IMR-90 (cell line): ENCODE measurements at regions not wholly inside any gene's neighbourhood (a gene's known extent, or its start where the extent isn't known, plus 50 kb on each side); places are given as distances from the start of the nearest gene placed in this dataset.

Source experiments
- ATAC-seq: fragments of 200-7000 bp; cut with Tn5 transposase; 2 replicates; pipeline ENCODE4 v1.9.1; 2020; ENCODE audit warnings: low read depth, mild to moderate bottlenecking, moderate library complexity
- BruUV-seq: library from RNA; stranded (reverse); fragments of 400-500 nt; replicated peaks from 2 replicates; lab custom pipeline; 2021; lab: Mats Ljungman, UMichigan
- CTCF ChIA-PET: fragments of 300-600 bp; formaldehyde crosslinking; extraction: SDS; loops from one replicate; lab custom pipeline; 2021; ENCODE audit warnings: antibody characterized with exemption; lab: Yijun Ruan, JAX
- POLR2A ChIA-PET: fragments of 300-600 bp; sonication (Branson Sonifier 250); formaldehyde crosslinking; loops from one replicate; lab custom pipeline; 2022; ENCODE audit warnings: antibody characterized with exemption; ENCODE audit not compliant: unreplicated experiment; lab: Charles Lee
- DNase-seq: peaks from one replicate; pipeline ENCODE4 v3.0.0; 2013
- H2AFZ ChIP-seq: replicated peaks from 2 replicates; pipeline ENCODE3; 2013; ENCODE audit warnings: low read length, mild to moderate bottlenecking; ENCODE audit not compliant: poor library complexity
- H2AK5ac ChIP-seq: 2 replicates; pipeline ENCODE4 v1.6.1; 2013; ENCODE audit warnings: low read depth, low read length, inconsistent platforms
- H2AK9ac ChIP-seq: replicated peaks from 2 replicates; pipeline ENCODE3; 2013; ENCODE audit warnings: mild to moderate bottlenecking, low read depth, low read length, moderate library complexity; ENCODE audit not compliant: poor library complexity
- H2BK120ac ChIP-seq: 2 replicates; pipeline ENCODE4 v1.6.1; 2013; ENCODE audit warnings: low read depth, low read length, inconsistent platforms
- H2BK15ac ChIP-seq: 3 replicates; pipeline ENCODE4 v1.6.1; 2013; ENCODE audit warnings: low read depth, low read length, inconsistent platforms
- H2BK20ac ChIP-seq: 2 replicates; pipeline ENCODE4 v1.6.1; 2013; ENCODE audit warnings: low read depth, mild to moderate bottlenecking, inconsistent platforms, low read length, moderate library complexity
- H2BK5ac ChIP-seq: 2 replicates; pipeline ENCODE4 v1.6.1; 2013; ENCODE audit warnings: mild to moderate bottlenecking, low read depth, low read length, inconsistent platforms; ENCODE audit not compliant: poor library complexity, severe bottlenecking
- H3K14ac ChIP-seq: replicated peaks from 2 replicates; pipeline ENCODE4 v1.6.1; 2013; ENCODE audit warnings: low read depth, low read length, inconsistent platforms
- H3K18ac ChIP-seq: 2 replicates; pipeline ENCODE4 v1.6.1; 2013; ENCODE audit warnings: low read depth, low read length, control low read depth
- H3K23ac ChIP-seq: 2 replicates; pipeline ENCODE4 v1.6.1; 2013; ENCODE audit warnings: low read depth, low read length, inconsistent platforms
- H3K27ac ChIP-seq: 2 replicates; pipeline ENCODE4 v1.5.1; 2013; ENCODE audit warnings: mild to moderate bottlenecking, control low read depth, low read length; ENCODE audit not compliant: insufficient read depth
- H3K27me3 ChIP-seq: 2 replicates; pipeline ENCODE4 v1.6.1; 2013; ENCODE audit warnings: low read length; ENCODE audit not compliant: control insufficient read depth, insufficient read depth
- H3K36me3 ChIP-seq: 2 replicates; pipeline ENCODE4 v1.6.1; 2013; ENCODE audit warnings: low read length, mixed read lengths; ENCODE audit not compliant: control insufficient read depth, insufficient read depth
- H3K4ac ChIP-seq: 2 replicates; pipeline ENCODE4 v1.6.1; 2013; ENCODE audit warnings: low read depth, low read length, inconsistent platforms
- H3K4me1 ChIP-seq: 2 replicates; pipeline ENCODE4 v1.6.1; 2013; ENCODE audit warnings: low read length, mixed read lengths; ENCODE audit not compliant: control insufficient read depth, insufficient read depth
- H3K4me2 ChIP-seq: 2 replicates; pipeline ENCODE4 v1.6.1; 2013; ENCODE audit warnings: low read depth, mild to moderate bottlenecking, control low read depth, low read length, moderate library complexity
- H3K4me3 ChIP-seq: 2 replicates; pipeline ENCODE4 v1.5.1; 2013; ENCODE audit warnings: low read depth, mild to moderate bottlenecking, control low read depth, low read length, moderate library complexity; ENCODE audit not compliant: insufficient read depth
- H3K56ac ChIP-seq: 2 replicates; pipeline ENCODE4 v1.6.1; 2013; ENCODE audit warnings: low read length, inconsistent platforms; ENCODE audit not compliant: insufficient read depth; ENCODE audit errors: extremely low read depth
- H3K79me1 ChIP-seq, 2 experiments: 2 replicates each; pipeline ENCODE4 v1.6.1; 2013; ENCODE audit warnings: low read length in 2 of 2, inconsistent platforms in 1 of 2, low read depth in 1 of 2
- H3K9ac ChIP-seq: 2 replicates; pipeline ENCODE4 v1.6.1; 2013; ENCODE audit warnings: low read depth, low read length, control low read depth
- H3K9me1 ChIP-seq: 2 replicates; pipeline ENCODE4 v1.6.1; 2013; ENCODE audit warnings: low read length, inconsistent platforms; ENCODE audit not compliant: insufficient read depth
- H3K9me3 ChIP-seq: 2 replicates; pipeline ENCODE4 v1.6.1; 2013; ENCODE audit warnings: low read length; ENCODE audit not compliant: control insufficient read depth, insufficient read depth
- H4K20me1 ChIP-seq: 2 replicates; pipeline ENCODE4 v1.6.1; 2013; ENCODE audit warnings: low read length, inconsistent platforms; ENCODE audit not compliant: insufficient read depth
- H4K5ac ChIP-seq: 2 replicates; pipeline ENCODE4 v1.6.1; 2013; ENCODE audit warnings: mild to moderate bottlenecking, low read depth, low read length, control low read depth
- H4K8ac ChIP-seq, 2 experiments: 2 replicates each; pipeline ENCODE4 v1.6.1; 2013; ENCODE audit warnings: low read depth in 2 of 2, low read length in 2 of 2, control low read depth in 1 of 2, inconsistent platforms in 1 of 2
- H4K91ac ChIP-seq: 2 replicates; pipeline ENCODE4 v1.6.1; 2013; ENCODE audit warnings: low read depth, low read length, inconsistent platforms; ENCODE audit not compliant: insufficient read depth
- BHLHE40 ChIP-seq: fragments of 150-350 bp; IDR thresholded peaks from 2 replicates; pipeline ENCODE4 v1.6.1; 2016; ENCODE audit warnings: mild to moderate bottlenecking, low read depth, low read length
- CEBPB ChIP-seq: IDR thresholded peaks from 2 replicates; pipeline ENCODE4 v1.6.1; 2012; ENCODE audit warnings: low read depth, low read length, improper control_type of control experiment
- CHD1 ChIP-seq: IDR thresholded peaks from 2 replicates; pipeline ENCODE4 v1.6.1; 2012; ENCODE audit warnings: low read depth, low read length, improper control_type of control experiment
- FOS ChIP-seq: fragments of 150-350 bp; IDR thresholded peaks from 2 replicates; pipeline ENCODE4 v1.6.1; 2016; ENCODE audit warnings: low read depth, low read length
- MAFK ChIP-seq: IDR thresholded peaks from 2 replicates; pipeline ENCODE4 v1.6.1; 2012; ENCODE audit warnings: low read depth, low read length, improper control_type of control experiment
- MXI1 ChIP-seq: IDR thresholded peaks from 2 replicates; pipeline ENCODE4 v1.6.1; 2012; ENCODE audit warnings: low read depth, mild to moderate bottlenecking, low read length, moderate library complexity, borderline replicate concordance
- NFE2L2 ChIP-seq: fragments of 150-350 bp; IDR thresholded peaks from 2 replicates; pipeline ENCODE4 v1.6.1; 2016; ENCODE audit warnings: low read depth, mild to moderate bottlenecking, low read length
- POLR2A ChIP-seq: IDR thresholded peaks from 2 replicates; pipeline ENCODE4 v1.6.1; 2012; ENCODE audit warnings: mild to moderate bottlenecking, low read depth, low read length
- RCOR1 ChIP-seq: IDR thresholded peaks from 2 replicates; pipeline ENCODE4 v1.6.1; 2012; ENCODE audit warnings: mild to moderate bottlenecking, low read length, improper control_type of control experiment; ENCODE audit not compliant: insufficient replicate concordance
- RFX5 ChIP-seq: IDR thresholded peaks from 2 replicates; pipeline ENCODE4 v1.8.0; 2012; ENCODE audit warnings: low read depth, mild to moderate bottlenecking, low read length, moderate library complexity
- SMC3 ChIP-seq: fragments of 150-350 bp; IDR thresholded peaks from 2 replicates; pipeline ENCODE4 v1.6.1; 2016; ENCODE audit warnings: low read depth, mild to moderate bottlenecking, antibody characterized with exemption, low read length, moderate library complexity
- WGBS, 2 experiments: methylation state at CpG; one replicate each; pipeline versions ENCODE4 v1.1.5 to v1.1.7; 2013; ENCODE audit warnings: missing lambda C conversion rate in 2 of 2; ENCODE audit not compliant: insufficient read length in 1 of 2; ENCODE audit errors: extremely low coverage in 2 of 2; 5-methylcytosine and 5-hydroxymethylcytosine counted together
- dilution Hi-C: fragments of 300-500 bp; cut with HindIII; formaldehyde crosslinking; loops from one replicate; pipeline ENCODE4 v1.14.3; 2018; ENCODE audit warnings: low sequenced_read_pairs; ENCODE audit not compliant: unreplicated experiment
- in situ Hi-C: fragments of 300-500 bp; cut with MboI; formaldehyde crosslinking; loops from 3 replicates; pipeline ENCODE4 v1.14.3; 2019; ENCODE audit warnings: low sequenced_read_pairs, inconsistent platforms, mixed read lengths
- intact Hi-C: fragments of 100-400 bp; cut with micrococcal nuclease; formaldehyde crosslinking; loops from 2 replicates; pipeline ENCODE4 v1.10.0; 2022
- TF ChIP-seq, protein P1 (sequence below): fragments of 150-350 bp; IDR thresholded peaks from 2 replicates; pipeline ENCODE4 v1.6.1; 2017; ENCODE audit warnings: mild to moderate bottlenecking, antibody characterized with exemption, low read length, low read depth
- TF ChIP-seq, protein P2 (sequence below): conservative IDR thresholded peaks from 2 replicates; pipeline ENCODE4 v1.5.1; 2012; ENCODE audit warnings: mild to moderate bottlenecking, low read depth, low read length, improper control_type of control experiment
- TF ChIP-seq, protein P3 (sequence below): fragments of 150-350 bp; IDR thresholded peaks from 2 replicates; pipeline ENCODE4 v1.6.1; 2016; ENCODE audit warnings: low read depth, mild to moderate bottlenecking, low read length, moderate library complexity, borderline replicate concordance

DNA sequence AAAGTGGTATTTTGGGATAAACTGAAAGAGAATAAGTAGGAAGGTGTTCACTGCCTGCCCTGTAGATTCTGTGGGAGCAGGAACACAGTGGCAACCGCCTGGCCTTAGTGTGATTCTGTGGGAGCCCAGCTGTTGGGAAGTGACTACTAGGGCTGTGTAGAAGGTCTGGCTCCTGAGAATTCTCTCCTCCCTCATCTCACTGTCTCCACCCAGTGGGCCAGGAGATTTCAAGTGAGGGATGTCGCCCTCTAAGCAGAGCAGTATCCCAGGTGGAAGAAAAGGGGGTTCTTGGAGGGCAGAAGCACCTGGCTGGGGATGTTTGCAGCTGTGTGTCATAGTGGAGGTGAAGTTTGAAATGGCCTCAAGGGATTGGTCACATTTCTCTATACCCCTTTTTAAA lies 113.7 kb downstream of the TBC1D30 start:
- no peak for TF ChIP-seq MAFK
- TF ChIP-seq RFX5, result no peak
- TF ChIP-seq SMC3, result no peak
- TF ChIP-seq BHLHE40, result no peak
- no peak for TF ChIP-seq MXI1
- no peak for TF ChIP-seq CEBPB
- TF ChIP-seq NFE2L2, result no peak
- TF ChIP-seq RCOR1, result no peak
- TF ChIP-seq, protein P1, sequence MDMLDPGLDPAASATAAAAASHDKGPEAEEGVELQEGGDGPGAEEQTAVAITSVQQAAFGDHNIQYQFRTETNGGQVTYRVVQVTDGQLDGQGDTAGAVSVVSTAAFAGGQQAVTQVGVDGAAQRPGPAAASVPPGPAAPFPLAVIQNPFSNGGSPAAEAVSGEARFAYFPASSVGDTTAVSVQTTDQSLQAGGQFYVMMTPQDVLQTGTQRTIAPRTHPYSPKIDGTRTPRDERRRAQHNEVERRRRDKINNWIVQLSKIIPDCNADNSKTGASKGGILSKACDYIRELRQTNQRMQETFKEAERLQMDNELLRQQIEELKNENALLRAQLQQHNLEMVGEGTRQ, result no peak
- TF ChIP-seq, protein P2, sequence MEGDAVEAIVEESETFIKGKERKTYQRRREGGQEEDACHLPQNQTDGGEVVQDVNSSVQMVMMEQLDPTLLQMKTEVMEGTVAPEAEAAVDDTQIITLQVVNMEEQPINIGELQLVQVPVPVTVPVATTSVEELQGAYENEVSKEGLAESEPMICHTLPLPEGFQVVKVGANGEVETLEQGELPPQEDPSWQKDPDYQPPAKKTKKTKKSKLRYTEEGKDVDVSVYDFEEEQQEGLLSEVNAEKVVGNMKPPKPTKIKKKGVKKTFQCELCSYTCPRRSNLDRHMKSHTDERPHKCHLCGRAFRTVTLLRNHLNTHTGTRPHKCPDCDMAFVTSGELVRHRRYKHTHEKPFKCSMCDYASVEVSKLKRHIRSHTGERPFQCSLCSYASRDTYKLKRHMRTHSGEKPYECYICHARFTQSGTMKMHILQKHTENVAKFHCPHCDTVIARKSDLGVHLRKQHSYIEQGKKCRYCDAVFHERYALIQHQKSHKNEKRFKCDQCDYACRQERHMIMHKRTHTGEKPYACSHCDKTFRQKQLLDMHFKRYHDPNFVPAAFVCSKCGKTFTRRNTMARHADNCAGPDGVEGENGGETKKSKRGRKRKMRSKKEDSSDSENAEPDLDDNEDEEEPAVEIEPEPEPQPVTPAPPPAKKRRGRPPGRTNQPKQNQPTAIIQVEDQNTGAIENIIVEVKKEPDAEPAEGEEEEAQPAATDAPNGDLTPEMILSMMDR, result no peak
- TF ChIP-seq FOS, result no peak
- no peak for TF ChIP-seq CHD1
- no peak for TF ChIP-seq POLR2A
- TF ChIP-seq, protein P3, sequence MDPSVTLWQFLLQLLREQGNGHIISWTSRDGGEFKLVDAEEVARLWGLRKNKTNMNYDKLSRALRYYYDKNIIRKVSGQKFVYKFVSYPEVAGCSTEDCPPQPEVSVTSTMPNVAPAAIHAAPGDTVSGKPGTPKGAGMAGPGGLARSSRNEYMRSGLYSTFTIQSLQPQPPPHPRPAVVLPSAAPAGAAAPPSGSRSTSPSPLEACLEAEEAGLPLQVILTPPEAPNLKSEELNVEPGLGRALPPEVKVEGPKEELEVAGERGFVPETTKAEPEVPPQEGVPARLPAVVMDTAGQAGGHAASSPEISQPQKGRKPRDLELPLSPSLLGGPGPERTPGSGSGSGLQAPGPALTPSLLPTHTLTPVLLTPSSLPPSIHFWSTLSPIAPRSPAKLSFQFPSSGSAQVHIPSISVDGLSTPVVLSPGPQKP, result no peak
- H3K4me2 ChIP-seq, result no peak overlapping the region
- H2BK20ac ChIP-seq, result no peak overlapping the region
- no peak overlapping the region for H2AK9ac ChIP-seq
- CTCF ChIA-PET, result no interaction called here
- no peak for DNase-seq
- H3K56ac ChIP-seq, result no peak overlapping the region
- POLR2A ChIA-PET, result no interaction called here
- no peak overlapping the region for H4K8ac ChIP-seq
- H2BK15ac ChIP-seq, result no peak overlapping the region
- H4K5ac ChIP-seq, result no peak overlapping the region
- no peak overlapping the region for H3K4ac ChIP-seq
- no peaks in the 10 kb centered on the region for H3K79me1 ChIP-seq
- no peak overlapping the region for H3K14ac ChIP-seq
- H3K27ac ChIP-seq, result no peak overlapping the region
- WGBS, 2 experiments, result no CpG with 5 or more reads among the region's 2 CpGs
- dilution Hi-C loops, result no loop called here
- intact Hi-C loops, result no loop called here
- no peaks in the 10 kb centered on the region for H3K4me1 ChIP-seq
- no peak overlapping the region for H3K23ac ChIP-seq
- peaks cover 7% of the 10 kb centered on the region for H3K27me3 ChIP-seq
- no peak for ATAC-seq
- H2BK120ac ChIP-seq, result no peak overlapping the region
- in situ Hi-C loops, result no loop called here
- H3K36me3 ChIP-seq, result no peaks in the 10 kb centered on the region
- H2AFZ ChIP-seq, result no peak overlapping the region
- H2BK5ac ChIP-seq, result no peak overlapping the region
- H4K91ac ChIP-seq, result no peak overlapping the region
- no peaks in the 10 kb centered on the region for H4K20me1 ChIP-seq
- no peak overlapping the region for H3K18ac ChIP-seq
- no peaks in the 10 kb centered on the region for H3K9me3 ChIP-seq
- H3K9ac ChIP-seq, result no peak overlapping the region
- BruUV-seq, result no TSS peak
- H3K4me3 ChIP-seq, result no peak overlapping the region
- no peak overlapping the region for H2AK5ac ChIP-seq
- no peaks in the 10 kb centered on the region for H3K9me1 ChIP-seq
